Neural progenitor cell (in vitro differentiated cells): ENCODE measurements at regions not wholly inside any gene's neighbourhood (a gene's known extent, or its start where the extent isn't known, plus 50 kb on each side); places are given as distances from the start of the nearest gene placed in this dataset.

Source experiments
- CTCF ChIP-seq: fragments of 200-600 bp; sonication (generic); IDR thresholded peaks from 2 replicates; pipeline ENCODE4 v1.5.1; 2017; ENCODE audit warnings: antibody characterized with exemption, mild to moderate bottlenecking
- EZH2phosphoT487 ChIP-seq: fragments of 200-600 bp; sonication (generic); IDR thresholded peaks from 2 replicates; pipeline ENCODE4 v1.6.1; 2017; ENCODE audit warnings: antibody characterized with exemption

DNA sequence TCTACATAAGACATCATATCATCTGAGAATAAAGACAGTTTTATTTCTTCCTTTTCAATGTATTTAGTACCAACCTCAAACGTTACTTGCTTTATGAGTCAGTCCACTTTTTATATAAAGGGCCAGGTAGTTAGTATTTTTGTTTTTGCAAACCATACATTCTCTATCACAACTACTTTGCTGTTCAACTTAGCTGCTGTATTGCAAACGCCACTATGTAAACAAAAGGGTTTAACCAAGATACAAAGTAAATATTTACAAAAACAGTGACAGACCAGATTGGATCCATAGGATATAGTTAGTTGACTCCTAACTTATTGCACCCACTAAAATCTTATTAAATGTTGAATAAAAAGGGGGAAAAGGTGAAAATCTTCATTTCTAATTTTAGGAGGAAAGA lies 87.7 kb upstream of the FOXG1 start:
- TF ChIP-seq CTCF (no peak), EZH2phosphoT487 (no peak)
